ENCODE measurements at regions not wholly inside any gene's neighbourhood (a gene's known extent, or its start where the extent isn't known, plus 50 kb on each side); places are given as distances from the start of the nearest gene placed in this dataset.

GRCh38 chr2:14684516-14684915 lies 52.0 kb downstream of the LRATD1 start:
- no peak for DNase-seq (ENCODE audit: low read depth in 3 of 3)

GRCh38 chr2:14690926-14691325 lies 58.4 kb downstream of the LRATD1 start:
- DNase-seq (ENCODE audit: low read depth in 3 of 3): no peak

- DNase-seq (ENCODE audit: low read depth in 3 of 3): no peak
These were observed 61.4 kb downstream of the LRATD1 start for GRCh38 chr2:14693874-14694273.

- DNase-seq (ENCODE audit: low read depth in 3 of 3): no peak
These were observed 68.2 kb downstream of the LRATD1 start for GRCh38 chr2:14700753-14701152.

GRCh38 chr2:14702258-14702657 lies 69.7 kb downstream of the LRATD1 start:
- no peak for DNase-seq (ENCODE audit: low read depth in 3 of 3)

- no peak for DNase-seq (ENCODE audit: low read depth in 3 of 3)
These were observed 73.7 kb downstream of the LRATD1 start for GRCh38 chr2:14706201-14706600.

GRCh38 chr2:14712111-14712510 lies 79.6 kb downstream of the LRATD1 start:
- no peak for DNase-seq (ENCODE audit: low read depth in 3 of 3)

GRCh38 chr2:14713248-14713647 lies 80.7 kb downstream of the LRATD1 start:
- DNase-seq (ENCODE audit: low read depth in 3 of 3): no peak

- DNase-seq (ENCODE audit: low read depth in 3 of 3): no peak
These were observed 83.1 kb downstream of the LRATD1 start for GRCh38 chr2:14715600-14715999.

GRCh38 chr2:14716319-14716718 lies 83.8 kb downstream of the LRATD1 start:
- no peak for DNase-seq (ENCODE audit: low read depth in 3 of 3)

GRCh38 chr2:14717131-14717530 lies 84.6 kb downstream of the LRATD1 start:
- no peak for DNase-seq (ENCODE audit: low read depth in 3 of 3)

- DNase-seq (ENCODE audit: low read depth in 3 of 3): no peak
These were observed 87.8 kb downstream of the LRATD1 start for GRCh38 chr2:14720319-14720718.

GRCh38 chr2:14720739-14721138 lies 88.2 kb downstream of the LRATD1 start:
- DNase-seq (ENCODE audit: low read depth in 3 of 3): no peak

- DNase-seq (ENCODE audit: low read depth in 3 of 3): no peak
These were observed 90.5 kb downstream of the LRATD1 start for GRCh38 chr2:14722904-14723570.

GRCh38 chr2:14723684-14724083 lies 91.2 kb downstream of the LRATD1 start:
- DNase-seq (ENCODE audit: low read depth in 3 of 3): no peak

- no peak for DNase-seq (ENCODE audit: low read depth in 3 of 3)
These were observed 103.2 kb downstream of the LRATD1 start for GRCh38 chr2:14735696-14736095.

- no peak for DNase-seq (ENCODE audit: low read depth in 3 of 3)
These were observed 104.7 kb downstream of the LRATD1 start for GRCh38 chr2:14737201-14737600.

GRCh38 chr2:14743861-14744260 lies 111.3 kb downstream of the LRATD1 start:
- DNase-seq (ENCODE audit: low read depth in 3 of 3): no peak

- no peak for DNase-seq (ENCODE audit: low read depth in 3 of 3)
These were observed 113.0 kb downstream of the LRATD1 start for GRCh38 chr2:14745288-14746076.

GRCh38 chr2:14746133-14746532 lies 113.6 kb downstream of the LRATD1 start:
- no peak for DNase-seq (ENCODE audit: low read depth in 3 of 3)

GRCh38 chr2:14747447-14747846 lies 114.9 kb downstream of the LRATD1 start:
- DNase-seq (ENCODE audit: low read depth in 3 of 3): no peak

GRCh38 chr2:14749884-14750283 lies 117.4 kb downstream of the LRATD1 start:
- DNase-seq (ENCODE audit: low read depth in 3 of 3): no peak

GRCh38 chr2:14750433-14750832 lies 117.9 kb downstream of the LRATD1 start:
- no peak for DNase-seq (ENCODE audit: low read depth in 3 of 3)
